Gastroesophageal sphincter (tissue), 3 donors: ENCODE measurements at regions not wholly inside any gene's neighbourhood (a gene's known extent, or its start where the extent isn't known, plus 50 kb on each side); places are given as distances from the start of the nearest gene placed in this dataset.

Experiments
- POLR2A ChIP-seq, 2 donors: fragments of 450-650 bp; IDR thresholded peaks; one replicate each; pipeline ENCODE4 v1.6.1; 2017; ENCODE audit warnings: antibody characterized with exemption in 2 of 2, mild to moderate bottlenecking in 2 of 2, moderate library complexity in 1 of 2
- TF ChIP-seq, protein P1 (sequence below), 4 experiments: fragments of 200-600 bp in 2 of 4; fragments of 450-650 bp in 2 of 4; sonication (generic) in 1 of 4; IDR thresholded peaks; one replicate each; pipeline ENCODE4 v1.5.1; 2017 to 2019; ENCODE audit warnings: antibody characterized with exemption in 4 of 4, mild to moderate bottlenecking in 2 of 4, moderate library complexity in 2 of 4

DNA sequence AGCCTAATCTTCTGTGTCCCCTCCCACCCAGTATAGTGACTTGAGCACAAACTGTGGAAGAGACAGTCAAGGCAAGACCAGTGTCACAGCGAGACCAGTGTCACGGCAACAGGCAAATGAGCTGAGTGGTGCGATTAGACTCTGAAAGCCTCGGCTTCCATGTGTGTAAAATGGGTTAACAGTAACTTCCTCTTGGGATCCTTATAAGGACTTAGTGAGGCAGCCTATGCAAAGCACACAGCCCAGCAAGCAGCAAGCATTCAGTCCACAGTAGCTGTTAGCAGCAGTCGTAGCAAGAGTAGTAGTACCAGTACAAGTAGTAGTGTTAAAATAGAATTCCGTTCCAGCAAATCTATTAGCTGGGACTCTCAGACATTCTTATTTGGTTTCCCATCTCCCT lies 334.1 kb downstream of the GABRB3 start:
- TF ChIP-seq, protein P1, sequence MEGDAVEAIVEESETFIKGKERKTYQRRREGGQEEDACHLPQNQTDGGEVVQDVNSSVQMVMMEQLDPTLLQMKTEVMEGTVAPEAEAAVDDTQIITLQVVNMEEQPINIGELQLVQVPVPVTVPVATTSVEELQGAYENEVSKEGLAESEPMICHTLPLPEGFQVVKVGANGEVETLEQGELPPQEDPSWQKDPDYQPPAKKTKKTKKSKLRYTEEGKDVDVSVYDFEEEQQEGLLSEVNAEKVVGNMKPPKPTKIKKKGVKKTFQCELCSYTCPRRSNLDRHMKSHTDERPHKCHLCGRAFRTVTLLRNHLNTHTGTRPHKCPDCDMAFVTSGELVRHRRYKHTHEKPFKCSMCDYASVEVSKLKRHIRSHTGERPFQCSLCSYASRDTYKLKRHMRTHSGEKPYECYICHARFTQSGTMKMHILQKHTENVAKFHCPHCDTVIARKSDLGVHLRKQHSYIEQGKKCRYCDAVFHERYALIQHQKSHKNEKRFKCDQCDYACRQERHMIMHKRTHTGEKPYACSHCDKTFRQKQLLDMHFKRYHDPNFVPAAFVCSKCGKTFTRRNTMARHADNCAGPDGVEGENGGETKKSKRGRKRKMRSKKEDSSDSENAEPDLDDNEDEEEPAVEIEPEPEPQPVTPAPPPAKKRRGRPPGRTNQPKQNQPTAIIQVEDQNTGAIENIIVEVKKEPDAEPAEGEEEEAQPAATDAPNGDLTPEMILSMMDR (IDR thresholded peaks at IDR 0.05) = no peak
- no peak for TF ChIP-seq POLR2A (IDR thresholded peaks at IDR 0.05)
